Adrenal gland (tissue), 5 donors: ENCODE measurements at regions not wholly inside any gene's neighbourhood (a gene's known extent, or its start where the extent isn't known, plus 50 kb on each side); places are given as distances from the start of the nearest gene placed in this dataset.

ENCODE experiments used
- CTCF ChIP-seq, 6 experiments: fragments of 450-650 bp in 4 of 6; fragments of 200-600 bp in 2 of 6; sonication (generic) in 1 of 6; IDR thresholded peaks; 1 replicate in 5 of 6; 2 replicates in 1 of 6; pipeline versions ENCODE4 v1.5.1 to v1.8.0; 2016 to 2021; ENCODE audit warnings: antibody characterized with exemption in 6 of 6, mild to moderate bottlenecking in 2 of 6, moderate library complexity in 1 of 6
- POLR2A ChIP-seq, 2 donors: fragments of 450-650 bp; IDR thresholded peaks; one replicate each; pipeline ENCODE4 v1.6.1; 2017; ENCODE audit warnings: antibody characterized with exemption in 2 of 2, mild to moderate bottlenecking in 2 of 2, moderate library complexity in 1 of 2
- donor health status: DM: no; HTN: no; CAD: no.

GRCh38 chr2:40746191-40746590, 294.3 kb upstream of the SLC8A1 start:
- no peak for TF ChIP-seq CTCF (IDR thresholded peaks at IDR 0.05)
- TF ChIP-seq POLR2A (IDR thresholded peaks at IDR 0.05): no peak
